ENCODE measurements at regions not wholly inside any gene's neighbourhood (a gene's known extent, or its start where the extent isn't known, plus 50 kb on each side); places are given as distances from the start of the nearest gene placed in this dataset.
"Not testable (repeated sequence)": the region's sequence is repeated elsewhere in the genome, so short reads cannot be mapped to it uniquely, and the experiment has no call there.

- ChIA-PET CTCF (no interaction called here), POLR2A (ENCODE audit: unreplicated experiment) (no interaction called here)
- no peak overlapping the region for H3K4me2 ChIP-seq
- intact Hi-C loops (cut with micrococcal nuclease; ENCODE audit: unreplicated experiment): no loop called here
- H3K27me3 ChIP-seq (ENCODE audit: insufficient read depth, low read depth): no peaks in the 10 kb centered on the region
- no peak for TF ChIP-seq EZH2 (IDR thresholded peaks at IDR 0.05; ENCODE audit: low read depth)
- TF ChIP-seq CTCF (conservative IDR thresholded peaks at IDR 0.05): no peak
- no peak for DNase-seq
- BruUV-seq (replicated peaks): no TSS peak
- no peaks in the 10 kb centered on the region for H3F3A ChIP-seq (ENCODE audit: insufficient read depth, low read depth)
- no peaks in the 10 kb centered on the region for H3K4me1 ChIP-seq (replicated peaks; ENCODE audit: insufficient read depth)
- H3K9me2 ChIP-seq (ENCODE audit: insufficient read depth): no peaks in the 10 kb centered on the region
- H3K27ac ChIP-seq: no peak overlapping the region
- no peaks in the 10 kb centered on the region for H3K36me3 ChIP-seq (ENCODE audit: low read depth)
- H3K79me2 ChIP-seq (ENCODE audit: low read depth): no peaks in the 10 kb centered on the region
- no peak overlapping the region for H3K4me3 ChIP-seq
- no peaks in the 10 kb centered on the region for H3K9me3 ChIP-seq (ENCODE audit: insufficient read depth, low read depth)
- no peak overlapping the region for H2AFZ ChIP-seq
- H4K20me1 ChIP-seq (ENCODE audit: insufficient read depth): no peaks in the 10 kb centered on the region
Measured at GRCh38 chr2:193141998-193142397, 947.3 kb upstream of the TMEFF2 start.

GRCh38 chr2:193140895-193141294 is 946.2 kb upstream of the TMEFF2 start:
- H4K20me1 ChIP-seq (ENCODE audit: insufficient read depth); H3K27me3 ChIP-seq (ENCODE audit: insufficient read depth, low read depth); H2AFZ ChIP-seq; H3K9me3 ChIP-seq (ENCODE audit: insufficient read depth, low read depth); H3K36me3 ChIP-seq (ENCODE audit: low read depth); H3K9me2 ChIP-seq (ENCODE audit: insufficient read depth); H3K27ac ChIP-seq; H3K4me2 ChIP-seq; BruUV-seq (replicated peaks); CTCF ChIA-PET; DNase-seq; POLR2A ChIA-PET (ENCODE audit: unreplicated experiment); H3K4me3 ChIP-seq; H3K4me1 ChIP-seq (replicated peaks; ENCODE audit: insufficient read depth); intact Hi-C loops (cut with micrococcal nuclease; ENCODE audit: unreplicated experiment); H3F3A ChIP-seq (ENCODE audit: insufficient read depth, low read depth); H3K79me2 ChIP-seq (ENCODE audit: low read depth): not testable (repeated sequence)

GRCh38 chr2:193124815-193125214 is 930.1 kb upstream of the TMEFF2 start:
- ChIA-PET POLR2A (ENCODE audit: unreplicated experiment) (no interaction called here), CTCF (no interaction called here)
- Histone ChIP-seq H3K4me1 (replicated peaks; ENCODE audit: insufficient read depth) (no peaks in the 10 kb centered on the region), H3K27me3 (ENCODE audit: insufficient read depth, low read depth) (no peaks in the 10 kb centered on the region), H4K20me1 (ENCODE audit: insufficient read depth) (no peaks in the 10 kb centered on the region), H3K79me2 (ENCODE audit: low read depth) (no peaks in the 10 kb centered on the region), H3K4me2 (no peak overlapping the region), H2AFZ (no peak overlapping the region), H3K27ac (no peak overlapping the region), H3K9me3 (ENCODE audit: insufficient read depth, low read depth) (no peaks in the 10 kb centered on the region), H3K4me3 (no peak overlapping the region), H3K36me3 (ENCODE audit: low read depth) (no peaks in the 10 kb centered on the region), H3F3A (ENCODE audit: insufficient read depth, low read depth) (no peaks in the 10 kb centered on the region), H3K9me2 (ENCODE audit: insufficient read depth) (no peaks in the 10 kb centered on the region)
- no TSS peak for BruUV-seq (replicated peaks)
- DNase-seq: no peak
- TF ChIP-seq CTCF (conservative IDR thresholded peaks at IDR 0.05) (no peak), EZH2 (IDR thresholded peaks at IDR 0.05; ENCODE audit: low read depth) (no peak)
- intact Hi-C loops (cut with micrococcal nuclease; ENCODE audit: unreplicated experiment): no loop called here

GRCh38 chr2:193114827-193115226 is 920.1 kb upstream of the TMEFF2 start:
- H3K27me3 ChIP-seq (ENCODE audit: insufficient read depth, low read depth): no peaks in the 10 kb centered on the region
- CTCF ChIA-PET: no interaction called here
- no peaks in the 10 kb centered on the region for H3K4me1 ChIP-seq (replicated peaks; ENCODE audit: insufficient read depth)
- no peak overlapping the region for H2AFZ ChIP-seq
- TF ChIP-seq CTCF (conservative IDR thresholded peaks at IDR 0.05) (no peak), EZH2 (IDR thresholded peaks at IDR 0.05; ENCODE audit: low read depth) (no peak)
- no peak for DNase-seq
- H3K4me2 ChIP-seq: no peak overlapping the region
- no peaks in the 10 kb centered on the region for H3K36me3 ChIP-seq (ENCODE audit: low read depth)
- no peak overlapping the region for H3K4me3 ChIP-seq
- intact Hi-C loops (cut with micrococcal nuclease; ENCODE audit: unreplicated experiment): no loop called here
- no peaks in the 10 kb centered on the region for H3K79me2 ChIP-seq (ENCODE audit: low read depth)
- H3K9me2 ChIP-seq (ENCODE audit: insufficient read depth): no peaks in the 10 kb centered on the region
- no peaks in the 10 kb centered on the region for H4K20me1 ChIP-seq (ENCODE audit: insufficient read depth)
- H3K27ac ChIP-seq: no peak overlapping the region
- no peaks in the 10 kb centered on the region for H3F3A ChIP-seq (ENCODE audit: insufficient read depth, low read depth)
- POLR2A ChIA-PET (ENCODE audit: unreplicated experiment): no interaction called here
- no TSS peak for BruUV-seq (replicated peaks)
- no peaks in the 10 kb centered on the region for H3K9me3 ChIP-seq (ENCODE audit: insufficient read depth, low read depth)

All from PC-9 (cell line).